NCI-H748 treated with DMSO at 0.1 percent for 48 hours (cell line): ENCODE measurements at regions not wholly inside any gene's neighbourhood (a gene's known extent, or its start where the extent isn't known, plus 50 kb on each side); places are given as distances from the start of the nearest gene placed in this dataset.
"Not testable (repeated sequence)": the region's sequence is repeated elsewhere in the genome, so short reads cannot be mapped to it uniquely, and the experiment has no call there.

Experiments
- DNase-seq: peaks from one replicate; lab custom pipeline; 2025; lab: John Stamatoyannopoulos, UW

GRCh38 chr14:71165121-71166031 lies 258.1 kb downstream of the PCNX1 start:
- no peak for DNase-seq

GRCh38 chr14:71166180-71166837 lies 259.1 kb downstream of the PCNX1 start:
- no peak for DNase-seq

DNA sequence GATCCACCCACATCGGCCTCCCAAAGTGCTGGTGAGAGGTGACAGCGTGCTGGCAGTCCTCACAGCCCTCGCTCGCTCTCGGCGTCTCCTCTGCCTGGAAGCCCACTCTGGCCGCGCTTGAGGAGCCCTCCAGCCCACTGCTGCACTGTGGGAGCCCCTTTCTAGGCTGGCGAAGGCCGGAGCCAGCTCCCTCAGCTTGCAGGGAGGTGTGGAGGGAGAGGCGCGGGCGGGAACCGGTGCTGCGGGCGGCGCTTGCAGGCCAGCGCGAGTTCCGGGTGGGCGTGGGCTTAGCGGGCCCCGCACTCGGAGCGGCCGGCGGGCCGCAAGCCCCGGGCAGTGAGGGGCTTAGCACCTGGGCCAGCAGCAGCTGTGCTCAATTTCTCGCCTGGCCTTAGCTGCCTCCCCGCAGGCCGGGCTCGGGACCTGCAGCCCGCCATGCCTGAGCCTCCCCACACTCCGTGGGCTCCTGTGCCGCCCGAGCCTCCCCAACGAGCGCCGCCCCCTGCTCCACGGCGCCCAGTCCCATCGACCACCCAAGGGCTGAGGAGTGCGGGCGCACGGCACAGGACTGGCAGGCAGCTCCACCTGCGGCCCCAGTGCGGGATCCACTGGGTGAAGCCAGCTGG lies 260.2 kb downstream of the PCNX1 start:
- DNase-seq, result not testable (repeated sequence)

GRCh38 chr14:71168161-71168560 lies 260.9 kb downstream of the PCNX1 start:
- DNase-seq, result not testable (repeated sequence)

- DNase-seq, result no peak
Measured at GRCh38 chr14:71168564-71169427, 261.5 kb downstream of the PCNX1 start.

GRCh38 chr14:71169861-71170260 lies 262.6 kb downstream of the PCNX1 start:
- DNase-seq, result no peak

DNA sequence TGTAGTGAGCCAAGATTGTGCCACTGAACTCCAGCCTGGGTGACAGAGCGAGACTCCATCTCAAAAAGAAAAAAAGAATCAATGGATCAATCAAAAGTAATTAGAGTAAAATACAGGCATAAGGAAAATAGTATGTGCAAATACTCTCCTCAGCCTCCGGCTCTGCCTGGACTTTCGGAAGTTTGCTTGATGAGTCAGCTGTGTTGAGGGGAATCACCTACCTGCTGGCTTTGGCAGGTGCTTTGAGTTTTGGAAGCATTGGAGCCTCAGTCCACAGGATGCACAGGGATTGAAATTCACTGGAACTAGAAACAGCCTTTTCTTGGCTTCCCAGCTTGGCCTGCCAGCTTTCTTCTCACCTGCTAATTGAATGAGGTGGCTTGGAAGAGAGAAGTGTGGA lies 268.2 kb downstream of the PCNX1 start:
- no peak for DNase-seq

DNA sequence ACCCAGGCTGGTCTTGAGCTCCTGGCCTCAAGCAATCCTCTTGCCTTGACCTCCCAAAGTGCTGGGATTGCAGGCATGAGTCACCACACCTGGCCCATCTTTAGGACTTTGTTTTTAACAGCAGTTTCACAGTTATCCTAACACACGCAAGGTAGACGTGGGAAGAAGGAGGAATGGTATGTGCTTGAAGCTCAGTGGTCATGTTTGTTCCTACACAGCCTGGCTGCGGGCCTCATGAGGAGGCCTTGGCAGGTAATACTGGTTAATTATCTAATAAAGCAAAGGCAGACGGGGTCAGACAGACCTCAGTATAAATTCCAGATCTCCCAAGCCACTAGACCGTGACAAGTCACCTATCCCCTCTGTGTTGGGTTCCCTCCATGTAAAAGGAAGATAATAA lies 271.8 kb downstream of the PCNX1 start:
- DNase-seq, result no peak

GRCh38 chr14:71180397-71180796 lies 273.1 kb downstream of the PCNX1 start:
- no peak for DNase-seq

DNA sequence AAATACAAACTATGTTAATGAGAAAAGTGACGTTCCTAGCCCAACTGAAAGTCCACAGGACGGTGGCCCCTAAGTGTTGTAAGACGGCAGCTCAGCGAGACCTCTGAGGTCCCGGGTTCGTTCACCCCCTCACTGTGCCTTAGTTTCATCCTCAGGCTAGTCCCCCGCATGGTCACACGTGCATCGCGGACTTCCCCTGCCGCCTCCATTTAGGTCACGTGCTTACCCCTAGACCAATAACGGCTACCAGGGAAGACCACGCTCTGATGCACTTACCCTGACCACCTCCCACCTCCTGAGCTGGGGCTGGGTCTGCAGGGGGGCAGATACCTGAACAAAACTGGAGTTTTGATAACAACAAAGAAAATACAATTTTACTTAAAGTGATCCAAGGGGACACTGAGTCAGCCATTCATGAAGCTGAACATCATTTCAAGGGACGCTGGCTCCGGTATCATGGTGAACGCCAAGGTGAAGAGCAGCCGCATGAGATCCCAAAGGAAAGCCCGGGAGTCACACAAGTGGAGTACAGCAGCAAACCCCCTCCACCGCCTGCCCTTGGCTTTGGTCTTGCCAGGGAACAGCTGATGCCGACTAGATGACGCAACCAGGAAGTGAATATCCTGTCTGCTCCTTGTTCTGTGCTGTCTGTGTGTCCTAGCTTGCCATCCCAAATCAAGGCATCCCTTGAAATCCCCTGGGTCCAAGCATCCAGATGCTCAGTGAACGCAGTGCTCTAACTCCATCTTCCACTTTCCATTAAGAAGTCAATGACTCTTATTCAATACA lies 274.1 kb downstream of the PCNX1 start:
- no peak for DNase-seq

GRCh38 chr14:71183876-71184689 lies 276.8 kb downstream of the PCNX1 start:
- DNase-seq, result no peak

DNA sequence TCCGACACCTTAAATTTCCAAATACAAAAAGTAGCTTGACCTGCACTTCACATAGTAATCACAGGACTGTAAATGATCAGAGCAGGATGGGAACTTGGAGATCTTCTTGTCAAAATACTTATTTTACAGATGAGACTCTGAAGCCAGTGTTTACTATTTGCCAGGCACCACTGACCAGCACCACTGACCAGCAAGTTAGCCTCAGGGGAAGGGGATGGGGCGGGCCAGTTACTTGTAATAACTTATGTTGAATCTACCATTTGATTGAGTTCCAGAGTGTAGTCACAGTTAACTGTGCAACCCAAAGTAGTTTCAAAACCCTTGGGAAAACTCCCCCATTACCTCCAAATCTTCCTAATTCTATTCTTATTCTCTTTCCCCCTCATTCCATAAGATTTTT lies 278.4 kb downstream of the PCNX1 start:
- no peak for DNase-seq

DNA sequence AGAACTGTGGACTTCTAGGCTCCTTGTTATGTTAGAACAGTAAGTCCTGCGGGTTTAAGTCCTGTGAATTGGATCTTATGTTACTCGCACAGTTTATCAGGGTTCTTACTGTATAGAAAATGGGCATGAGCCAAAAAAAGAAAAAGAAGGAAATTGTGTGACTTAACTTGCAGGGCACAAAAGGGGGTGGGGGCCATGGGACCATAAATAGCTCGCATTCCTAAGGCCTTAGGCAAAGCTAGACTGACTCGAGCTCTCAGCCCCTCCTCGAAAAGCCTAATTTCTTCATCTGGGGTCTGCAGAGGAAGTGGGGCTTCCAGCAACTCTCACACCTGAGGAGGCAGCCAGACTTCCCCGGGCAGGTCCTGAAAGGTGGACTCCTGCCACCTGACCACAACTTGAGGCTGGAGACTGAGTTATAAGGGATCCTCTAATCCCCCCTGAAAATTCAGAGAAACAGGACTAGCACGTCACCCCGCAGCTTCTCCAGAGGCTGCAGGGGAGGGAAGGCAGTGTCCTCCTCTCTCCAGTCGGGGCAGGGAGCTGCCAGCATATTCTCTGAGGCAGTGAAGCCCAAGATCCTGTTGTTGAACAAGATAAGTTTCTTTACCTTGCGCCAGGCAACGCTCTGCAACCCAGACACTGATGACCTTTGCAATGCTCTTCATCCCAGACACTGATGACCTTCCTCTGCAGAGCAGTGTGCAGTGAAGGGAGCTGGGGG lies 280.5 kb downstream of the PCNX1 start:
- DNase-seq, result no peak

- no peak for DNase-seq
Measured at GRCh38 chr14:71190770-71191374, 283.6 kb downstream of the PCNX1 start.

GRCh38 chr14:71193663-71194062 lies 286.4 kb downstream of the PCNX1 start:
- DNase-seq, result no peak

GRCh38 chr14:71194251-71194650 lies 287.0 kb downstream of the PCNX1 start:
- no peak for DNase-seq

- no peak for DNase-seq
Measured at GRCh38 chr14:71196921-71197320, 289.7 kb downstream of the PCNX1 start.

GRCh38 chr14:71198687-71199086 lies 291.4 kb downstream of the PCNX1 start:
- DNase-seq, result no peak

DNA sequence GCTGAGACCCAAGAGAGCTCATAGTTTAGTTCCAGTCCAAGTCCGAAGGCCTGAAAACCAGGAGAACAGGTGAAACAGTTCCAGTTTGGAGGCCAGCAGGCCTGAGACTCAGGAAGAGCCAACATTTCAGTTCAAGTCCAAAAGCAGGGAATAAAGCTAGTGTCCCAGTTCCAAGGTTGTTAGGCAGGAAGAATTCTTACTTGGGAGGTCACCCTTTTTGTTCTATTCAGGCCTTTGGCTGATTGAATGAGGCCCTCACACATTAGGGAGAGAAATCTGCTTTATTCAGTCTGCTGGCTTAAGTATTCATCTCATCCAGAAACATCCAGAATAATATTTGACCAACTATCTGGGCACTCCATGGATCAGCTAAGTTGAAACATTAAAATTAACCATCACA lies 294.6 kb downstream of the PCNX1 start:
- DNase-seq, result no peak
